ENCODE measurements at regions not wholly inside any gene's neighbourhood (a gene's known extent, or its start where the extent isn't known, plus 50 kb on each side); places are given as distances from the start of the nearest gene placed in this dataset.

- TF ChIP-seq CTCF (conservative IDR thresholded peaks at IDR 0.05 in 1 of 2, IDR thresholded peaks at IDR 0.05 in 1 of 2; ENCODE audit: extremely low read depth in 1 of 2, insufficient read depth in 1 of 2, low read depth in 1 of 2, low read length in 2 of 2) (no peak), EZH2 (IDR thresholded peaks at IDR 0.05; ENCODE audit: borderline replicate concordance, low read length) (no peak)
Measured at GRCh38 chr18:66280470-66280869, 323.4 kb downstream of the CDH19 start.

All from mammary epithelial cell (primary cell).